Right lobe of liver (tissue), 6 donors: ENCODE measurements at regions not wholly inside any gene's neighbourhood (a gene's known extent, or its start where the extent isn't known, plus 50 kb on each side); places are given as distances from the start of the nearest gene placed in this dataset.
"Not testable (repeated sequence)": the region's sequence is repeated elsewhere in the genome, so short reads cannot be mapped to it uniquely, and the experiment has no call there.

Source experiments
- ATAC-seq, 4 donors: fragments of 200-7000 bp; cut with Tn5 transposase; one replicate each; pipeline ENCODE4 v1.9.1; 2020; ENCODE audit warnings: mild to moderate bottlenecking in 4 of 4, moderate library complexity in 4 of 4
- DNase-seq, 3 donors: peaks; one replicate each; pipeline ENCODE4 v3.0.0-alpha.2; 2020
- H3K27ac ChIP-seq, 3 donors: fragments of 200-600 bp; one replicate each; pipeline ENCODE4 v1.8.0; 2022
- H3K27me3 ChIP-seq, 2 donors: fragments of 200-600 bp; one replicate each; pipeline ENCODE4 v1.8.0; 2022
- H3K36me3 ChIP-seq, 4 donors: fragments of 200-600 bp; sonication (generic) in 1 of 4; one replicate each; pipeline versions ENCODE4 v1.5.1 to v1.8.0; 2017 to 2022; ENCODE audit warnings: control low read depth in 1 of 4
- H3K4me1 ChIP-seq, 4 donors: fragments of 200-600 bp; sonication (generic) in 1 of 4; one replicate each; pipeline versions ENCODE4 v1.5.1 to v1.8.0; 2017 to 2022; ENCODE audit warnings: control low read depth in 1 of 4
- H3K4me3 ChIP-seq, 3 donors: fragments of 200-600 bp; one replicate each; pipeline ENCODE4 v1.8.0; 2022
- H3K9me3 ChIP-seq, 4 donors: fragments of 200-600 bp; sonication (generic) in 1 of 4; one replicate each; pipeline versions ENCODE4 v1.5.1 to v1.8.0; 2017 to 2022; ENCODE audit warnings: control low read depth in 1 of 4
- POLR2A ChIP-seq: fragments of 450-650 bp; IDR thresholded peaks from one replicate; pipeline ENCODE4 v1.6.1; 2017; ENCODE audit warnings: antibody characterized with exemption, mild to moderate bottlenecking
- WGBS: methylation state at CpG from one replicate; pipeline ENCODE4 v1.1.6; 2018; ENCODE audit warnings: low coverage, low lambda C conversion rate; ENCODE audit not compliant: insufficient coverage; ENCODE audit errors: missing lambda C conversion rate; 5-methylcytosine and 5-hydroxymethylcytosine counted together
- intact Hi-C, 2 donors: fragments of 100-400 bp; cut with DNase I; formaldehyde crosslinking; loops; one replicate each; pipeline versions ENCODE4 v1.11.2 to v1.14.1; 2022
- TF ChIP-seq, protein P1 (sequence below), 4 donors: fragments of 200-600 bp in 3 of 4; fragments of 450-650 bp in 1 of 4; IDR thresholded peaks; one replicate each; pipeline versions ENCODE4 v1.5.1 to v1.8.0; 2016 to 2022; ENCODE audit warnings: antibody characterized with exemption in 4 of 4, mild to moderate bottlenecking in 2 of 4
- donor health status: DM: no; HTN: yes; CAD: no.
- donor health status: DM: no; HTN: no; CAD: no.
- donor health status: DM: no; HTN: no; CAD: no.
- donor health status: DM: no; HTN: yes; CAD: no.
- donor health status: DM: no; HTN: yes; CAD: no.

GRCh38 chr12:96085475-96085874, 50.1 kb upstream of the LTA4H start:
- Histone ChIP-seq H3K4me3 (no peak overlapping the region), H3K4me1 (no peaks in the 10 kb centered on the region), H3K27me3 (no peaks in the 10 kb centered on the region), H3K27ac (no peak overlapping the region), H3K9me3 (no peaks in the 10 kb centered on the region), H3K36me3 (no peaks in the 10 kb centered on the region)
- intact Hi-C loops = no loop called here
- no peak for ATAC-seq
- DNase-seq = no peak
- TF ChIP-seq, protein P1, sequence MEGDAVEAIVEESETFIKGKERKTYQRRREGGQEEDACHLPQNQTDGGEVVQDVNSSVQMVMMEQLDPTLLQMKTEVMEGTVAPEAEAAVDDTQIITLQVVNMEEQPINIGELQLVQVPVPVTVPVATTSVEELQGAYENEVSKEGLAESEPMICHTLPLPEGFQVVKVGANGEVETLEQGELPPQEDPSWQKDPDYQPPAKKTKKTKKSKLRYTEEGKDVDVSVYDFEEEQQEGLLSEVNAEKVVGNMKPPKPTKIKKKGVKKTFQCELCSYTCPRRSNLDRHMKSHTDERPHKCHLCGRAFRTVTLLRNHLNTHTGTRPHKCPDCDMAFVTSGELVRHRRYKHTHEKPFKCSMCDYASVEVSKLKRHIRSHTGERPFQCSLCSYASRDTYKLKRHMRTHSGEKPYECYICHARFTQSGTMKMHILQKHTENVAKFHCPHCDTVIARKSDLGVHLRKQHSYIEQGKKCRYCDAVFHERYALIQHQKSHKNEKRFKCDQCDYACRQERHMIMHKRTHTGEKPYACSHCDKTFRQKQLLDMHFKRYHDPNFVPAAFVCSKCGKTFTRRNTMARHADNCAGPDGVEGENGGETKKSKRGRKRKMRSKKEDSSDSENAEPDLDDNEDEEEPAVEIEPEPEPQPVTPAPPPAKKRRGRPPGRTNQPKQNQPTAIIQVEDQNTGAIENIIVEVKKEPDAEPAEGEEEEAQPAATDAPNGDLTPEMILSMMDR (IDR thresholded peaks at IDR 0.05) = no peak
- no peak for TF ChIP-seq POLR2A
- WGBS = 91% methylated on average over 1 of the region's 1 CpG

GRCh38 chr12:96086190-96086589, 50.8 kb upstream of the LTA4H start:
- ATAC-seq, H3K27me3 ChIP-seq, H3K36me3 ChIP-seq, H3K4me3 ChIP-seq, H3K4me1 ChIP-seq, H3K9me3 ChIP-seq, DNase-seq, H3K27ac ChIP-seq, intact Hi-C loops: not testable (repeated sequence)

GRCh38 chr12:96091833-96092232, 56.4 kb upstream of the LTA4H start:
- no peaks in the 10 kb centered on the region for H3K9me3 ChIP-seq
- TF ChIP-seq, protein P1 (IDR thresholded peaks at IDR 0.05) = no peak
- TF ChIP-seq POLR2A = no peak
- H3K27ac ChIP-seq = no peak overlapping the region
- 100% methylated on average over 1 of the region's 1 CpG for WGBS
- H3K36me3 ChIP-seq = no peaks in the 10 kb centered on the region
- ATAC-seq (no peak), DNase-seq (no peak)
- H3K27me3 ChIP-seq = no peaks in the 10 kb centered on the region
- no peaks in the 10 kb centered on the region for H3K4me1 ChIP-seq
- H3K4me3 ChIP-seq = no peak overlapping the region
- intact Hi-C loops = no loop called here

- no peaks in the 10 kb centered on the region for H3K4me1 ChIP-seq
- 57% methylated on average over 6 of the region's 6 CpGs for WGBS
- no peaks in the 10 kb centered on the region for H3K27me3 ChIP-seq
- ATAC-seq = no peak
- no peaks in the 10 kb centered on the region for H3K36me3 ChIP-seq
- intact Hi-C loops = no loop called here
- no peak overlapping the region for H3K4me3 ChIP-seq
- no peak for DNase-seq
- no peaks in the 10 kb centered on the region for H3K9me3 ChIP-seq
- no peak for TF ChIP-seq POLR2A
- TF ChIP-seq, protein P1 (IDR thresholded peaks at IDR 0.05) = no peak
- H3K27ac ChIP-seq = no peak overlapping the region
Observed at GRCh38 chr12:96093543-96094196, 58.3 kb upstream of the LTA4H start.

DNA sequence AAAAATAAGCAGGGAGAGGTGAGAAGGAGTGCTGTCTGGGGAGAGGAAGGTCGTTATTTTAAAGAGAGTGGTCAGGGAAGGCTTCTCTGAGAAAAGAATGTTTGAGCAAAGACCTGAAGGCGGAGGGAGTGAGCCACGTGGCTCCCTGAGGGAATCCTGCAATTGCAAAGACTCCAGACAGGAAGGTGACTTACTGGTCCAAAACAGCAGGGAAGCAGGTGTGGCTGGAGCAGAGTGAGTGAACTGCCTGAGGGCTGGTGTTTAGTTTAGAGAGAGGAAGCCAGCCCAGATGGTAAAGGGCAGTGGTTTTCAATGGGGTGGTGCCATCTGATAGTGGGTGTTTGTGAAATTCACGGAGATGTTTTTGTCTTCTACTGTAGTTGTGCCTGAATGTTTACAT, 58.8 kb upstream of the LTA4H start:
- DNase-seq (no peak), ATAC-seq (peak in 1 of 4 donors; percentile 30)
- Histone ChIP-seq H3K9me3 (no peaks in the 10 kb centered on the region), H3K27ac (no peak overlapping the region), H3K36me3 (no peaks in the 10 kb centered on the region), H3K4me3 (no peak overlapping the region), H3K4me1 (no peaks in the 10 kb centered on the region), H3K27me3 (no peaks in the 10 kb centered on the region)
- intact Hi-C loops = no loop called here
- 27% methylated on average over 4 of the region's 4 CpGs for WGBS
- TF ChIP-seq, protein P1 (IDR thresholded peaks at IDR 0.05) = no peak
- TF ChIP-seq POLR2A = no peak
